PC-3 (cell line): ENCODE measurements at regions not wholly inside any gene's neighbourhood (a gene's known extent, or its start where the extent isn't known, plus 50 kb on each side); places are given as distances from the start of the nearest gene placed in this dataset.

Source experiments
- CTCF ChIP-seq: fragments of 300-600 bp; sonication (generic); conservative IDR thresholded peaks from 2 replicates; pipeline ENCODE4 v1.5.1; 2017; ENCODE audit warnings: antibody characterized with exemption, low read depth, mild to moderate bottlenecking, low read length
- EZH2 ChIP-seq: fragments of 300-600 bp; sonication (generic); IDR thresholded peaks from one replicate; pipeline ENCODE4 v1.6.1; 2017; ENCODE audit warnings: antibody characterized with exemption, mild to moderate bottlenecking, low read length; ENCODE audit not compliant: unreplicated experiment
- EZH2phosphoT487 ChIP-seq: fragments of 300-600 bp; sonication (generic); IDR thresholded peaks from 2 replicates; pipeline ENCODE4 v1.6.1; 2018; ENCODE audit warnings: mild to moderate bottlenecking, antibody characterized with exemption, low read length, borderline replicate concordance

GRCh38 chr1:38728585-38728908 lies 131.0 kb downstream of the RRAGC start:
- no peak for TF ChIP-seq CTCF
- TF ChIP-seq EZH2: no peak
- TF ChIP-seq EZH2phosphoT487: no peak
